ENCODE measurements at regions not wholly inside any gene's neighbourhood (a gene's known extent, or its start where the extent isn't known, plus 50 kb on each side); places are given as distances from the start of the nearest gene placed in this dataset.

GRCh38 chr10:78863906-78864239, 204.9 kb upstream of the ZMIZ1 start:
- TF ChIP-seq ZNF274 (IDR thresholded peaks at IDR 0.05; ENCODE audit: low read depth, low read length): no peak

GRCh38 chr10:78864761-78865537, 203.8 kb upstream of the ZMIZ1 start:
- no peak for TF ChIP-seq ZNF274 (IDR thresholded peaks at IDR 0.05; ENCODE audit: low read depth, low read length)
- H3K4me3 ChIP-seq (ENCODE audit: low read length): no peak overlapping the region

More at GRCh38 chr10:78863906-78864239, 204.9 kb upstream of the ZMIZ1 start:
- no peak overlapping the region for H3K4me3 ChIP-seq (ENCODE audit: low read length)

- TF ChIP-seq ZNF274 (IDR thresholded peaks at IDR 0.05; ENCODE audit: low read depth, low read length): no peak
Measured at GRCh38 chr10:78865538-78865875, 203.3 kb upstream of the ZMIZ1 start.

GRCh38 chr10:78865931-78866717, 202.6 kb upstream of the ZMIZ1 start:
- H3K4me3 ChIP-seq (ENCODE audit: low read length): no peak overlapping the region

More at GRCh38 chr10:78865538-78865875, 203.3 kb upstream of the ZMIZ1 start:
- H3K4me3 ChIP-seq (ENCODE audit: low read length): no peak overlapping the region

GRCh38 chr10:78866731-78867554, 201.8 kb upstream of the ZMIZ1 start:
- no peak overlapping the region for H3K4me3 ChIP-seq (ENCODE audit: low read length)
- TF ChIP-seq ZNF274 (IDR thresholded peaks at IDR 0.05; ENCODE audit: low read depth, low read length): no peak

More at GRCh38 chr10:78865931-78866717, 202.6 kb upstream of the ZMIZ1 start:
- TF ChIP-seq ZNF274 (IDR thresholded peaks at IDR 0.05; ENCODE audit: low read depth, low read length): no peak

GRCh38 chr10:78867555-78867939, 201.2 kb upstream of the ZMIZ1 start:
- no peak for TF ChIP-seq ZNF274 (IDR thresholded peaks at IDR 0.05; ENCODE audit: low read depth, low read length)

GRCh38 chr10:78868048-78868447, 200.7 kb upstream of the ZMIZ1 start:
- no peak for TF ChIP-seq ZNF274 (IDR thresholded peaks at IDR 0.05; ENCODE audit: low read depth, low read length)
- no peak overlapping the region for H3K4me3 ChIP-seq (ENCODE audit: low read length)

More at GRCh38 chr10:78867555-78867939, 201.2 kb upstream of the ZMIZ1 start:
- no peak overlapping the region for H3K4me3 ChIP-seq (ENCODE audit: low read length)

- no peak overlapping the region for H3K4me3 ChIP-seq (ENCODE audit: low read length)
- TF ChIP-seq ZNF274 (IDR thresholded peaks at IDR 0.05; ENCODE audit: low read depth, low read length): no peak
Measured at GRCh38 chr10:78868456-78868855, 200.3 kb upstream of the ZMIZ1 start.

GRCh38 chr10:78868861-78869260, 199.9 kb upstream of the ZMIZ1 start:
- H3K4me3 ChIP-seq (ENCODE audit: low read length): no peak overlapping the region
- no peak for TF ChIP-seq ZNF274 (IDR thresholded peaks at IDR 0.05; ENCODE audit: low read depth, low read length)

- no peak for TF ChIP-seq ZNF274 (IDR thresholded peaks at IDR 0.05; ENCODE audit: low read depth, low read length)
- H3K4me3 ChIP-seq (ENCODE audit: low read length): no peak overlapping the region
Measured at GRCh38 chr10:78869508-78870454, 199.0 kb upstream of the ZMIZ1 start.

- TF ChIP-seq ZNF274 (IDR thresholded peaks at IDR 0.05; ENCODE audit: low read depth, low read length): no peak
- no peak overlapping the region for H3K4me3 ChIP-seq (ENCODE audit: low read length)
Measured at GRCh38 chr10:78870458-78870857, 198.3 kb upstream of the ZMIZ1 start.

- no peak for TF ChIP-seq ZNF274 (IDR thresholded peaks at IDR 0.05; ENCODE audit: low read depth, low read length)
- no peak overlapping the region for H3K4me3 ChIP-seq (ENCODE audit: low read length)
Measured at GRCh38 chr10:78871796-78872195, 197.0 kb upstream of the ZMIZ1 start.

GRCh38 chr10:78873413-78873812, 195.4 kb upstream of the ZMIZ1 start:
- H3K4me3 ChIP-seq (ENCODE audit: low read length): no peak overlapping the region
- TF ChIP-seq ZNF274 (IDR thresholded peaks at IDR 0.05; ENCODE audit: low read depth, low read length): no peak

All from GM08714 (cell line).